Peyer's patch (tissue), 4 donors: ENCODE measurements at regions not wholly inside any gene's neighbourhood (a gene's known extent, or its start where the extent isn't known, plus 50 kb on each side); places are given as distances from the start of the nearest gene placed in this dataset.

Experiments used
- DNase-seq, 3 donors: peaks; one replicate each; pipeline ENCODE4 v3.0.0-alpha.2; 2017 to 2019
- H3K27ac ChIP-seq, 4 donors: fragments of 200-600 bp; sonication (generic); one replicate each; pipeline ENCODE4 v1.5.1; 2016 to 2019
- H3K27me3 ChIP-seq, 2 donors: fragments of 200-600 bp; sonication (generic); one replicate each; pipeline ENCODE4 v1.5.1; 2019
- H3K36me3 ChIP-seq, 3 donors: fragments of 200-600 bp; sonication (generic); one replicate each; pipeline ENCODE4 v1.5.1; 2016 to 2019
- H3K4me1 ChIP-seq, 4 donors: fragments of 200-600 bp; sonication (generic); one replicate each; pipeline ENCODE4 v1.5.1; 2016 to 2019
- H3K4me3 ChIP-seq, 4 donors: fragments of 200-600 bp; sonication (generic); 1 replicate in 3 of 4; 2 replicates in 1 of 4; pipeline ENCODE4 v1.5.1; 2016 to 2019; ENCODE audit warnings: mild to moderate bottlenecking in 1 of 4
- H3K9me3 ChIP-seq, 4 donors: fragments of 200-600 bp; sonication (generic); one replicate each; pipeline ENCODE4 v1.5.1; 2016 to 2019; ENCODE audit warnings: mild to moderate bottlenecking in 1 of 4
- POLR2A ChIP-seq, 2 donors: fragments of 450-650 bp; IDR thresholded peaks; one replicate each; pipeline ENCODE4 v1.5.1; 2017; ENCODE audit warnings: antibody characterized with exemption in 2 of 2, mild to moderate bottlenecking in 2 of 2, moderate library complexity in 2 of 2
- TF ChIP-seq, protein P1 (sequence below), 6 experiments: fragments of 450-650 bp in 4 of 6; fragments of 200-600 bp in 2 of 6; sonication (generic) in 1 of 6; IDR thresholded peaks; one replicate each; pipeline ENCODE4 v1.5.1; 2017 to 2019; ENCODE audit warnings: antibody characterized with exemption in 6 of 6, mild to moderate bottlenecking in 3 of 6, moderate library complexity in 1 of 6

GRCh38 chr3:27824312-27825200 lies 102.4 kb upstream of the EOMES start:
- Histone ChIP-seq H3K27ac (no peak overlapping the region), H3K9me3 (no peaks in the 10 kb centered on the region), H3K36me3 (no peaks in the 10 kb centered on the region), H3K4me1 (no peaks in the 10 kb centered on the region), H3K27me3 (no peaks in the 10 kb centered on the region), H3K4me3 (no peak overlapping the region)
- TF ChIP-seq, protein P1, sequence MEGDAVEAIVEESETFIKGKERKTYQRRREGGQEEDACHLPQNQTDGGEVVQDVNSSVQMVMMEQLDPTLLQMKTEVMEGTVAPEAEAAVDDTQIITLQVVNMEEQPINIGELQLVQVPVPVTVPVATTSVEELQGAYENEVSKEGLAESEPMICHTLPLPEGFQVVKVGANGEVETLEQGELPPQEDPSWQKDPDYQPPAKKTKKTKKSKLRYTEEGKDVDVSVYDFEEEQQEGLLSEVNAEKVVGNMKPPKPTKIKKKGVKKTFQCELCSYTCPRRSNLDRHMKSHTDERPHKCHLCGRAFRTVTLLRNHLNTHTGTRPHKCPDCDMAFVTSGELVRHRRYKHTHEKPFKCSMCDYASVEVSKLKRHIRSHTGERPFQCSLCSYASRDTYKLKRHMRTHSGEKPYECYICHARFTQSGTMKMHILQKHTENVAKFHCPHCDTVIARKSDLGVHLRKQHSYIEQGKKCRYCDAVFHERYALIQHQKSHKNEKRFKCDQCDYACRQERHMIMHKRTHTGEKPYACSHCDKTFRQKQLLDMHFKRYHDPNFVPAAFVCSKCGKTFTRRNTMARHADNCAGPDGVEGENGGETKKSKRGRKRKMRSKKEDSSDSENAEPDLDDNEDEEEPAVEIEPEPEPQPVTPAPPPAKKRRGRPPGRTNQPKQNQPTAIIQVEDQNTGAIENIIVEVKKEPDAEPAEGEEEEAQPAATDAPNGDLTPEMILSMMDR (IDR thresholded peaks at IDR 0.05): no peak
- TF ChIP-seq POLR2A (IDR thresholded peaks at IDR 0.05): no peak
- DNase-seq: no peak

GRCh38 chr3:27826448-27826847 lies 104.3 kb upstream of the EOMES start:
- H3K27ac ChIP-seq: no peak overlapping the region
- H3K4me1 ChIP-seq: no peaks in the 10 kb centered on the region
- no peaks in the 10 kb centered on the region for H3K36me3 ChIP-seq
- DNase-seq: no peak
- no peaks in the 10 kb centered on the region for H3K9me3 ChIP-seq
- TF ChIP-seq, protein P1 (IDR thresholded peaks at IDR 0.05): no peak
- no peak for TF ChIP-seq POLR2A (IDR thresholded peaks at IDR 0.05)
- no peaks in the 10 kb centered on the region for H3K27me3 ChIP-seq
- H3K4me3 ChIP-seq: no peak overlapping the region

DNA sequence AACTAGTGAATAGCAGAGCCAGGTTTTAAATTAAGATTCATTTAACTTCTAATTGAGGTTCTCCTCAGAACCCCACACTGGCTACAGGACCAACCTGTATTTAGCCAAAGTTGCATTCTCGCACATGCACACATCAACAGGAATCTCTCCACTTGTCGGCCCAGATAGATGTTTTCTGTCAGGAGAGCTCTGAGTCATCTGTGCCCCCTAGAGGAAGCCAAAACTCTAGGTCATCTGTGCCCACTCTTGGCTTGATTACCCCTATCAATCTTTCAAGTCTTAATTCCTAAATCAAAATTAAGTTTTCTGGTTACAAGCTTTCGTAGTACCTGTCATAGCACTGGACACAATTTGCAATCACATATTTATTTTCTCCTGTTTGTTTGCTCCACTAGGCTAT lies 104.9 kb upstream of the EOMES start:
- Histone ChIP-seq H3K9me3 (no peaks in the 10 kb centered on the region), H3K36me3 (no peaks in the 10 kb centered on the region), H3K4me1 (no peaks in the 10 kb centered on the region), H3K27me3 (no peaks in the 10 kb centered on the region), H3K27ac (no peak overlapping the region), H3K4me3 (no peak overlapping the region)
- no peak for DNase-seq
- TF ChIP-seq POLR2A (IDR thresholded peaks at IDR 0.05): no peak
- TF ChIP-seq, protein P1 (IDR thresholded peaks at IDR 0.05): no peak

- no peaks in the 10 kb centered on the region for H3K9me3 ChIP-seq
- no peaks in the 10 kb centered on the region for H3K36me3 ChIP-seq
- no peak for TF ChIP-seq POLR2A (IDR thresholded peaks at IDR 0.05)
- TF ChIP-seq, protein P1 (IDR thresholded peaks at IDR 0.05): no peak
- H3K27me3 ChIP-seq: no peaks in the 10 kb centered on the region
- DNase-seq: no peak
- no peak overlapping the region for H3K27ac ChIP-seq
- no peaks in the 10 kb centered on the region for H3K4me1 ChIP-seq
- H3K4me3 ChIP-seq: no peak overlapping the region
Measured at GRCh38 chr3:27840807-27841594, 118.9 kb upstream of the EOMES start.

DNA sequence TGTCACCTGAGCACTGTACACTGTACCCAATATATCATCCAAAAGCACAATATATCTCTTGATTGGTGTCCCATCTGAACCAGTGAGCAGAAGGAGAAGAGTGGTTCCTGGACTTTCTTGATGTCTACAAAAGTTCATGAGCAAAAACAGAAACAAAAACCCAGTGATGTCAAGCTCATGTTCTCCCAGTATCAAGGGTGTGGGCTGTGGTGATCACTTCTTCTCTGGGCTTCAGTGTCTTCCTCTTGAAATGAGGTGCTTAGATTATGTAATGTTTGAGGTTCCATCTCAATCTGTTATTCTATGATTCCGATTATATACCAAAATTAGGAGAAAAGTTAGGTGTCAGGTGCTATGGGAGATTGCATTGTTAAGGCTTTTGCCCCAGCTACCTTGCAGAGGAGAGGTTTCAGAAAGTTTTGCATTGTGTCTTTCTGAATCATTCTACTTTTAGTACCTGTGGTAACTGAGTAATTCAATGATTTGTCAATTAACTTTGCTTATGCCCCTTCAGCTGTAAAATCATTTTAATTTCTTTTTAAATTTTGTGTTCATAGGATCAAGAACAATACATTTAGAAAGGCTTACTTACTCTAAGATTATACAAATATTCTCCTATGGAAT lies 122.0 kb upstream of the EOMES start:
- Histone ChIP-seq H3K36me3 (no peaks in the 10 kb centered on the region), H3K27me3 (no peaks in the 10 kb centered on the region), H3K4me1 (no peaks in the 10 kb centered on the region), H3K27ac (no peak overlapping the region), H3K9me3 (no peaks in the 10 kb centered on the region), H3K4me3 (no peak overlapping the region)
- no peak for TF ChIP-seq POLR2A (IDR thresholded peaks at IDR 0.05)
- TF ChIP-seq, protein P1 (IDR thresholded peaks at IDR 0.05): no peak
- no peak for DNase-seq
